Stomach (tissue), 8 donors: ENCODE measurements at regions not wholly inside any gene's neighbourhood (a gene's known extent, or its start where the extent isn't known, plus 50 kb on each side); places are given as distances from the start of the nearest gene placed in this dataset.

Experiments used
- DNase-seq, 2 donors: peaks; one replicate each; pipeline versions ENCODE4 v3.0.0 to v3.0.0-alpha.2; 2013 to 2019
- H3K27ac ChIP-seq, 5 donors: fragments of 200-600 bp in 4 of 5; sonication (generic) in 4 of 5; one replicate each; pipeline ENCODE4 v1.5.1; 2013 to 2019; ENCODE audit warnings: mild to moderate bottlenecking in 1 of 5, moderate library complexity in 1 of 5
- H3K27me3 ChIP-seq, 3 donors: fragments of 200-600 bp; sonication (generic); one replicate each; pipeline ENCODE4 v1.5.1; 2017 to 2019; ENCODE audit warnings: mixed run types in 1 of 3
- H3K36me3 ChIP-seq, 4 donors: fragments of 200-600 bp; sonication (generic); 1 replicate in 3 of 4; 2 replicates in 1 of 4; pipeline ENCODE4 v1.5.1; 2016 to 2019
- H3K4me1 ChIP-seq, 4 donors: fragments of 200-600 bp; sonication (generic); one replicate each; pipeline ENCODE4 v1.5.1; 2016 to 2019
- H3K4me3 ChIP-seq, 4 donors: fragments of 200-600 bp; sonication (generic) in 3 of 4; one replicate each; pipeline ENCODE4 v1.5.1; 2016 to 2019; ENCODE audit warnings: mild to moderate bottlenecking in 1 of 4
- H3K9me3 ChIP-seq, 4 donors: fragments of 200-600 bp; sonication (generic); one replicate each; pipeline ENCODE4 v1.5.1; 2016 to 2019
- CTCF ChIP-seq, 7 experiments: fragments of 450-650 bp in 4 of 7; fragments of 200-600 bp in 3 of 7; sonication (generic) in 3 of 7; IDR thresholded peaks; one replicate each; pipeline ENCODE4 v1.5.1; 2016 to 2019; ENCODE audit warnings: antibody characterized with exemption in 7 of 7, control low read depth in 2 of 7, mild to moderate bottlenecking in 1 of 7
- EP300 ChIP-seq: sonication (generic); formaldehyde crosslinking; IDR thresholded peaks from one replicate; pipeline ENCODE4 v1.6.1; 2017; ENCODE audit warnings: antibody characterized with exemption
- POLR2A ChIP-seq, 4 donors: fragments of 450-650 bp; IDR thresholded peaks; one replicate each; pipeline ENCODE4 v1.6.1; 2016; ENCODE audit warnings: antibody characterized with exemption in 4 of 4, control low read depth in 2 of 4, mild to moderate bottlenecking in 1 of 4, moderate library complexity in 1 of 4
- POLR2AphosphoS5 ChIP-seq, 3 donors: sonication (generic); formaldehyde crosslinking; IDR thresholded peaks; one replicate each; pipeline ENCODE4 v1.6.1; 2016; ENCODE audit warnings: antibody characterized with exemption in 3 of 3
- WGBS, 5 donors: extraction: QIAGEN DNeasy Blood & Tissue Kit in 3 of 5; methylation state at CpG; one replicate each; pipeline versions ENCODE4 v1.1.5 to v1.1.7; 2013 to 2018; 5-methylcytosine and 5-hydroxymethylcytosine counted together
- intact Hi-C: fragments of 100-400 bp; cut with DNase I; formaldehyde crosslinking; loops from one replicate; pipeline ENCODE4 v1.15.1; 2023; ENCODE audit warnings: low total_unique reads
- donor health status: healthy with polysubstance abuse.
- donor health status: Bipolar disorder and iron deficiency.
- donor health status: healthy.

- H3K36me3 ChIP-seq, result no peaks in the 10 kb centered on the region
- 78 to 90% (median 86%) methylated on average over 5 of the region's 5 CpGs for WGBS, 5 donors
- DNase-seq, result no peak
- H3K4me1 ChIP-seq, result no peaks in the 10 kb centered on the region
- H3K9me3 ChIP-seq, result peaks cover 0 to 7% (median 0%) of the 10 kb centered on the region in 4 donors
- no peak overlapping the region for H3K4me3 ChIP-seq
- no peak overlapping the region for H3K27ac ChIP-seq
- TF ChIP-seq POLR2AphosphoS5 (IDR thresholded peaks at IDR 0.05), result no peak
- TF ChIP-seq EP300, result no peak
- TF ChIP-seq POLR2A (IDR thresholded peaks at IDR 0.05), result no peak
- TF ChIP-seq CTCF (IDR thresholded peaks at IDR 0.05), result no peak
- intact Hi-C loops, result no loop called here
- H3K27me3 ChIP-seq, result no peaks in the 10 kb centered on the region
Observed at GRCh38 chr13:37270226-37271001, 164.9 kb upstream of the CSNK1A1L start.

DNA sequence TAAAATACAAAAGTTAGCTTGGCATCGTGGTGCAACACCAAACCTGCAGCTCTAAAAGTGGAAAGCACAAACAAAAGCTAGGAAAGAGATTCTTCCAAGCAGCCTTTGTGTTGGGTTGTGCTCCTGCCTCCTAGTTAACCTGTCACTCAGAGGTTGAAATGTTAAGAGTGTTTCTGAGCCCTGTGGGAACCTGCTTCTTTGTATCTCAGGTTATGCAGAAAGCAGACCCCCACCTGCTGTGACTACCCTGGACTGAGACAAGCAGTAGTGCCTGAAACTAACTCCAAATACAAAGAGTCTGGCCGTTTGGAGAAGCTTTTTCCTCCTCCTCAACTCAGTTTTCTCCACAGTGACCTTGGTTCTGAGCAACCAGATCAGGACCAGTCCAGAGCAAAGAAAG lies 158.4 kb upstream of the CSNK1A1L start:
- Histone ChIP-seq H3K27me3 (no peaks in the 10 kb centered on the region), H3K4me1 (no peaks in the 10 kb centered on the region), H3K27ac (no peak overlapping the region), H3K4me3 (no peak overlapping the region), H3K9me3 (peaks cover 0 to 13% (median 4%) of the 10 kb centered on the region in 4 donors), H3K36me3 (no peaks in the 10 kb centered on the region)
- TF ChIP-seq POLR2A (IDR thresholded peaks at IDR 0.05), result no peak
- no peak for TF ChIP-seq CTCF (IDR thresholded peaks at IDR 0.05)
- TF ChIP-seq EP300, result no peak
- no peak for TF ChIP-seq POLR2AphosphoS5 (IDR thresholded peaks at IDR 0.05)
- 30 to 52% (median 39%) methylated on average over 2 of the region's 2 CpGs for WGBS, 5 donors
- DNase-seq, result no peak
- intact Hi-C loops, result no loop called here

- intact Hi-C loops, result no loop called here
- no peaks in the 10 kb centered on the region for H3K36me3 ChIP-seq
- 68 to 87% (median 81%) methylated on average over 2 of the region's 2 CpGs for WGBS, 5 donors
- H3K9me3 ChIP-seq, result peaks cover 0 to 13% (median 4%) of the 10 kb centered on the region in 4 donors
- DNase-seq, result no peak
- H3K4me3 ChIP-seq, result no peak overlapping the region
- TF ChIP-seq EP300, result no peak
- no peak for TF ChIP-seq POLR2A (IDR thresholded peaks at IDR 0.05)
- no peak for TF ChIP-seq POLR2AphosphoS5 (IDR thresholded peaks at IDR 0.05)
- no peak for TF ChIP-seq CTCF (IDR thresholded peaks at IDR 0.05)
- no peak overlapping the region for H3K27ac ChIP-seq
- H3K4me1 ChIP-seq, result no peaks in the 10 kb centered on the region
- H3K27me3 ChIP-seq, result no peaks in the 10 kb centered on the region
Observed at GRCh38 chr13:37257706-37258105, 152.2 kb upstream of the CSNK1A1L start.

DNA sequence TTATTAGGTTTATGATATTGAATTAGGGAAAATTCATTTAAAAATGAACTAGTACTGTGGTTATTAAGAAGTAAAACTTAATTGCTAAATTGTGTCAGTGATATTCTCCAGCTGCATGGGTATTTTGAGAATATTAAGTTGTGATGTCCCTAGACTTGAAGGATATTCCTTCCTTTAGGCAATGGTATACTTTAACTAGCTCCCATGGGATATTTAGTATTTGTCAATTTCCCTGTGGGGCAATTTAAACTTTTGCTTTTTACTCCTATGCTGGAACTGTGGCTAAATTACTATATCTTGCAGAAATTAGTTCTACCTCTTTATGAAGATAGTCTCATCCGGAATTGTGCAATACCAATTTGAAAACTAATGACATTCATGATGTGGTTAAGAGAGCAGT lies 151.6 kb upstream of the CSNK1A1L start:
- no peaks in the 10 kb centered on the region for H3K27me3 ChIP-seq
- H3K9me3 ChIP-seq, result peaks cover 0 to 6% (median 2%) of the 10 kb centered on the region in 4 donors
- no peak for TF ChIP-seq POLR2AphosphoS5 (IDR thresholded peaks at IDR 0.05)
- TF ChIP-seq EP300, result no peak
- TF ChIP-seq CTCF (IDR thresholded peaks at IDR 0.05), result no peak
- TF ChIP-seq POLR2A (IDR thresholded peaks at IDR 0.05), result no peak
- H3K27ac ChIP-seq, result no peak overlapping the region
- no peak overlapping the region for H3K4me3 ChIP-seq
- no peak for DNase-seq
- no peaks in the 10 kb centered on the region for H3K36me3 ChIP-seq
- intact Hi-C loops, result no loop called here
- 84 to 94% (median 90%) methylated on average over 1 of the region's 1 CpG for WGBS, 5 donors
- no peaks in the 10 kb centered on the region for H3K4me1 ChIP-seq
